GM12873 (cell line): ENCODE measurements at regions not wholly inside any gene's neighbourhood (a gene's known extent, or its start where the extent isn't known, plus 50 kb on each side); places are given as distances from the start of the nearest gene placed in this dataset.

Experiments
- CTCF ChIP-seq: IDR thresholded peaks from 2 replicates; pipeline ENCODE4 v1.5.1; 2012; ENCODE audit warnings: low read depth, mild to moderate bottlenecking, moderate library complexity, low read length, control low read depth; ENCODE audit not compliant: insufficient read depth; ENCODE audit errors: missing control alignments

GRCh38 chrX:130504019-130504418 lies 102.2 kb downstream of the RBMX2 start:
- TF ChIP-seq CTCF = no peak

- no peak for TF ChIP-seq CTCF
These were observed 105.2 kb downstream of the RBMX2 start for GRCh38 chrX:130507015-130507414.

DNA sequence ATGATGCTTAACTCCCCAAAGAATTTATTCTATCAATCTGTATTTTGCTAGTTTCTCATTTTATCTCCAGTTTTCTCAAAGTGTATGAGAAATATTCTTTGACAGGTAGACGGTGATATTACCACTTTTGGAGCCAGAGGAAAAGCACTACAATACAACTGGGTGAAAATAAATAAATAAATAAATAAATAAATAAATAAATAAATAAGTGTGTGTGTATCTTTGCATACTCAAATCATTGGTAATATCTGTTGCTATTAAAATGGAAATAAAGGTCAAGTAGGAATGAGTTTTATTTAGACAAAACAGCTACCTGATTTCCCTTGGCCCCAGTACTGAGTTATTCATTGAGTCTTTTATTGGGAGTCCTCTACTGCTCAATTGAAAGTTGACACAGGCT lies 114.3 kb downstream of the RBMX2 start:
- TF ChIP-seq CTCF = no peak

DNA sequence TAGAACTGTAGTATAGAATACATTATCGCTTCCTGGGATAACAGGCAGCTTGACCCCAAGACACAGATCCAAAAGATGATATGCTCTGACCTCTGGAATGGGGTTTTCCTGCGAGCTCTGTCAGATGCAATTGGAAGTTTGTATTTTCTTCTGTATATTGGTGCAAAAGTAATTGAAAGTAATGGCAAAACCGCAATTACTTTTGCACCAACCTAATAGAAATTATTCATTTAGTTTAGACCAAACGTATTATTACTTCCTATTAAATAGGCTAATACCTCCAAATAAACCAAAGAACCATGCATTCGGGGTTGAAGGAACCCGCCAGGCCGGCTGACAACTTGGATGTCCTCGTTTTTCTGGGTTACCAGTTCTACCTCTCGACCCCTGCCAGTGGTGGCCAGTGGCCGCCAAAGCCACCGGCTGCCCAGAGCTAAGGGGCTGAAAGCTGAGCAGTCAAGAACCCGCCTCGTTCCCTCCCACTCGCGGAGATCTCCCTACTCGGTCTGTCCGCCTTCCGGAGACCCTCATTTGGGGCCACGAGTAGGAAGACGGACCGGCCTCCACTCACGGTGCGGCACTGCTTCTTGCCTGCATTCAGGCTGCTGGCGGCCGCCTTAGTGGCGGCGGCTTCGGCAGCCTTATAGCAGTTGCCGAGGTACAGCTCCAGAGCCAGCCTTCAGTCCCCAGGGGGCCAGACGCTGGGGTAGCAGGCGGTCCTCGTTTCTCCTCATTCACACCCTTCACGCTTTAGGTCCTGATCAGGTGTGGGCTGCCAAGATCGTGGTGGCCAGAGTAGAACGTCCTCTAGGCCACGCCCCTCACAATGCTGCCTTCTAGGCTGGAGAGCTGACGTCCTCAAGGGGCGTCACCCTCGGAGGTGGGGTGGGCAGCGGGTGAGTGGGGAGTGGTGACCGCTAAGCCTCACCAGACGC lies 121.9 kb downstream of the RBMX2 start:
- TF ChIP-seq CTCF = no peak

DNA sequence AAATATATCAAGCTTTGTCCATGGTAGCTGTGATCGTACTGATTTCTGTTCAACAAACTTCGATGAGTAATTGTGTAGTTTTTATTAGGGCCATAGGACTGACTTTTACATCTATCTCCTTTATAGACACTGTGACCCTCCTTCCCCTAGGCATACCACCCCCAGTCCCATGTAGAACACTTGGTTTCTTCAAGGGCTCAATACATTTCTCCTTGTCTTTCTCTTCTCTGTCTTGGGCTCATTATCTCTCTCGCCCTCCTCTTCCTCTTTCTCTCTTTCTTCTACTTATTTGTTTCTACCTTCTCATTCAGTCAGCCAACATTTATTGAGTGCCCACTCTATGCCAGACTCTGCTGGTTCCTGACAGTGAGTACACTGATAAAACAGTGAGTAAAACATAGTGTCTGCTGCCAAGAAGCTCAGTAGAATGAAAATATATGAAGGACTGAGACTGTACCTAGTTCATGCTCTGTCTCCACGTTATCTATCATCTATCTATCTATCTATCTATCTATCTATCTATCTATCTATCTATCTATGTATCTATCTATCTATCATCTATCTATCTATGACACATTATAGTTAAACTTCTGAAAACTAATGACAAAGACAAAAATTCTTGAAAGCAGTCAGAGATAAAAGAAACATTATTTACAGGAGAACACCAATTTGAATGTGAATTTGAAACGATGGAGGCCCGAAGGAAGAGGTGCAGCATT lies 122.8 kb downstream of the RBMX2 start:
- no peak for TF ChIP-seq CTCF

DNA sequence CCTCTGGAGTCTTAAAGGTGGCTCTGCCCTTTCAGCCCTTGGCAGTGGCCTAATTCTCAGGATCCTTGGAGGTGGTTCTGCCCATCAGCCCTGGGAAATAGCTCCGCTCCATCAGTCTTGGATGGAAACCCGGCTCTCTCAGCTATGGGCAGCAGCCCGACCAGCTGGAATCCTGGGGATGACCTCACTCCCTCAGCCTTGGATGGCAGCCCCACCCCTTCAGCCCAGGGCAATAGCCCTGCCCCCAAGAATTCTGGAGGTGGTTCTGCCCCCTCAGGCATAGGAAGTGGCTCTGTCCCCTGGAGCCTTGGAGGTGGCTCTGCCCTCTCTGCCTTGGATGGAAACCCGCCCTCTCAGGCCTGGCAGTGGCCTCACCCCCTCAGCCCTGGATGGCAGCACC lies 127.7 kb downstream of the RBMX2 start:
- TF ChIP-seq CTCF = no peak

- no peak for TF ChIP-seq CTCF
These were observed 129.3 kb downstream of the RBMX2 start for GRCh38 chrX:130531066-130531465.
